K562 (cell line): ENCODE measurements at regions not wholly inside any gene's neighbourhood (a gene's known extent, or its start where the extent isn't known, plus 50 kb on each side); places are given as distances from the start of the nearest gene placed in this dataset.

ENCODE experiments used
- ATAC-seq: fragments of 200-7000 bp; cut with Tn5 transposase; 3 replicates; pipeline ENCODE4 v1.9.1; 2020; ENCODE audit warnings: moderate library complexity
- BruUV-seq: library from RNA; stranded (reverse); fragments of 400-500 nt; replicated peaks from 2 replicates; lab custom pipeline; 2021; lab: Mats Ljungman, UMichigan
- CTCF ChIA-PET: fragments of 300-600 bp; formaldehyde crosslinking; extraction: SDS; loops from one replicate; lab custom pipeline; 2021; ENCODE audit warnings: low intra/inter-chr PET ratio; lab: Yijun Ruan, JAX
- POLR2A ChIA-PET: fragments of 300-600, 350-650 bp; sonication (Branson Sonifier 250); formaldehyde crosslinking; extraction: SDS; loops from one replicate; lab custom pipeline; 2021; ENCODE audit warnings: antibody characterized with exemption, inconsistent platforms; lab: Yijun Ruan, JAX
- DNase-seq, 4 experiments: peaks; one replicate each; pipeline versions ENCODE4 v3.0.0 to v3.0.0-alpha.2; 2011 to 2018; ENCODE audit warnings: low spot score in 3 of 4, mixed read lengths in 3 of 4; ENCODE audit errors: extremely low read depth in 1 of 4
- FAIRE-seq: peaks from 2 replicates; lab custom pipeline; 2011; peaks lifted over from hg19 to GRCh38; lab: Jason Lieb, UNC
- H2AFZ ChIP-seq: 2 replicates; pipeline ENCODE4 v1.6.0; 2011; ENCODE audit warnings: low read depth, low read length, control low read depth, inconsistent platforms
- H3K27ac ChIP-seq: fragments of 200-600 bp; 3 replicates; pipeline ENCODE4 v1.8.0; 2011; ENCODE audit warnings: low read depth, mild to moderate bottlenecking, control low read depth, inconsistent platforms, low read length, moderate library complexity, mixed read lengths; ENCODE audit errors: extremely low read depth
- H3K27me3 ChIP-seq, 2 experiments: fragments of 300-600 bp in 1 of 2; 2 replicates in 1 of 2; 3 replicates in 1 of 2; pipeline versions ENCODE4 v1.6.0 to v1.8.0; 2011; ENCODE audit warnings: inconsistent platforms in 2 of 2, low read length in 2 of 2, mild to moderate bottlenecking in 1 of 2, mixed read lengths in 1 of 2, moderate library complexity in 1 of 2; ENCODE audit not compliant: control insufficient read depth in 2 of 2, insufficient read depth in 2 of 2
- H3K36me3 ChIP-seq: fragments of 300-600 bp; 3 replicates; pipeline ENCODE4 v1.8.0; 2011; ENCODE audit warnings: mild to moderate bottlenecking, low read length, inconsistent platforms; ENCODE audit not compliant: control insufficient read depth, insufficient read depth
- H3K4me1 ChIP-seq, 2 experiments: fragments of 200-600 bp in 1 of 2; replicated peaks in 1 of 2; 2 replicates in 1 of 2; 3 replicates in 1 of 2; pipeline versions ENCODE4 v1.5.1 to v1.8.0; 2011; ENCODE audit warnings: inconsistent platforms in 2 of 2, low read length in 2 of 2, mild to moderate bottlenecking in 1 of 2, mixed read lengths in 1 of 2, moderate library complexity in 1 of 2; ENCODE audit not compliant: control insufficient read depth in 2 of 2, insufficient read depth in 2 of 2
- H3K4me2 ChIP-seq: 2 replicates; pipeline ENCODE4 v1.6.1; 2011; ENCODE audit warnings: low read length, control low read depth, inconsistent platforms, mixed read lengths; ENCODE audit not compliant: insufficient read depth
- H3K4me3 ChIP-seq: fragments of 200-600 bp; sonication (generic), shearing (Covaris generic); 2 replicates; pipeline ENCODE4 v1.5.1; 2016; ENCODE audit warnings: control low read depth, inconsistent platforms
- H3K79me2 ChIP-seq: fragments of 200-600 bp; 3 replicates; pipeline ENCODE4 v1.8.0; 2011; ENCODE audit warnings: low read length, inconsistent platforms; ENCODE audit not compliant: control insufficient read depth, insufficient read depth
- H3K9ac ChIP-seq, 2 experiments: 2 replicates each; pipeline versions ENCODE4 v1.6.0 to v1.6.1; 2011; ENCODE audit warnings: low read depth in 2 of 2, low read length in 2 of 2, control low read depth in 1 of 2, inconsistent platforms in 1 of 2, mild to moderate bottlenecking in 1 of 2, mixed read lengths in 1 of 2; ENCODE audit not compliant: insufficient read depth in 1 of 2
- H3K9me1 ChIP-seq: one replicate; pipeline ENCODE4 v1.6.0; 2011; ENCODE audit warnings: inconsistent platforms, mild to moderate bottlenecking, low read length, moderate library complexity; ENCODE audit not compliant: control insufficient read depth, insufficient read depth
- H3K9me3 ChIP-seq: replicated peaks from 2 replicates; pipeline ENCODE4 v1.5.1; 2011; ENCODE audit warnings: low read depth, low read length, inconsistent platforms; ENCODE audit not compliant: control insufficient read depth, insufficient read depth
- H4K20me1 ChIP-seq: replicated peaks from 2 replicates; pipeline ENCODE4 v1.6.1; 2011; ENCODE audit warnings: low read length, inconsistent platforms, mixed read lengths; ENCODE audit not compliant: control insufficient read depth, insufficient read depth
- FUS ChIP-seq: fragments of 200-400 bp; formaldehyde crosslinking; optimal IDR thresholded peaks from 2 replicates; pipeline ENCODE3; 2017; ENCODE audit warnings: low read depth, low read length
- HLTF ChIP-seq: fragments of 450-650 bp; IDR thresholded peaks from 2 replicates; pipeline ENCODE4 v1.6.1; 2016
- NR2F6 ChIP-seq: fragments of 450-650 bp; formaldehyde crosslinking; IDR thresholded peaks from 2 replicates; pipeline ENCODE4 v1.4.0; 2020; ENCODE audit warnings: mild to moderate bottlenecking
- PHF8 ChIP-seq: fragments of 200-600 bp; sonication (generic); IDR thresholded peaks from 2 replicates; pipeline ENCODE4 v1.6.1; 2012; ENCODE audit warnings: mixed run types, mild to moderate bottlenecking, inconsistent platforms, low read length, moderate library complexity, borderline replicate concordance
- RBM15 ChIP-seq: fragments of 200-400 bp; formaldehyde crosslinking; IDR thresholded peaks from 2 replicates; pipeline ENCODE4 v1.6.1; 2018; ENCODE audit warnings: mild to moderate bottlenecking, low read length, moderate library complexity; ENCODE audit not compliant: insufficient read depth
- ZFP36 ChIP-seq: fragments of 150-350 bp; IDR thresholded peaks from 2 replicates; pipeline ENCODE4 v1.6.1; 2018; ENCODE audit warnings: low read length, low read depth; ENCODE audit not compliant: partially characterized antibody
- ZNF184 ChIP-seq: sonication (generic); formaldehyde crosslinking; IDR thresholded peaks from 2 replicates; pipeline ENCODE4 v1.5.0; 2020; ENCODE audit warnings: missing genetic modification reagents
- ZNF445 ChIP-seq: fragments of 250-450 bp; sonication (Bioruptor Pico); IDR thresholded peaks from 2 replicates; pipeline ENCODE4 v1.4.0; 2020; ENCODE audit warnings: low read depth, mild to moderate bottlenecking, moderate library complexity
- ZNF592 ChIP-seq: fragments of 450-650 bp; IDR thresholded peaks from 2 replicates; pipeline ENCODE4 v1.6.1; 2017; ENCODE audit warnings: antibody characterized with exemption, mild to moderate bottlenecking
- WGBS: fragments of 100-300 bp; shearing (Covaris generic); methylation state at CpG from one replicate; pipeline ENCODE4 v1.1.6; 2016; ENCODE audit warnings: low coverage, mixed read lengths; ENCODE audit not compliant: insufficient coverage; ENCODE audit errors: missing lambda C conversion rate; 5-methylcytosine and 5-hydroxymethylcytosine counted together
- in situ Hi-C: fragments of 300-500 bp; cut with MboI; formaldehyde crosslinking; loops from 4 replicates; pipeline ENCODE4 v1.15.0; 2018; ENCODE audit warnings: inconsistent platforms, mixed read lengths
- intact Hi-C: fragments of 100-400 bp; cut with micrococcal nuclease; formaldehyde crosslinking; loops from 2 replicates; pipeline ENCODE4 v1.14.2; 2022
- TF ChIP-seq, protein P1 (sequence below): fragments of 450-650 bp; IDR thresholded peaks from 2 replicates; pipeline ENCODE4 v1.6.1; 2016; ENCODE audit warnings: antibody characterized with exemption

GRCh38 chr2:235267251-235267650 lies 226.6 kb upstream of the AGAP1 start:
- Histone ChIP-seq H3K4me3 (no peak overlapping the region), H4K20me1 (no peaks in the 10 kb centered on the region; the same call in 1 of the 2 replicates), H3K27me3 (peaks cover 7 to 30% of the 10 kb centered on the region in 2 experiments; a peak in 3 of 5 replicates), H3K4me2 (no peak overlapping the region), H3K27ac (no peak overlapping the region), H2AFZ (no peak overlapping the region), H3K9me3 (no peaks in the 10 kb centered on the region), H3K9me1 (no peaks in the 10 kb centered on the region), H3K36me3 (no peaks in the 10 kb centered on the region), H3K79me2 (no peaks in the 10 kb centered on the region), H3K9ac (no peak overlapping the region), H3K4me1 (no peaks in the 10 kb centered on the region)
- no peak for ATAC-seq
- DNase-seq = no peak
- 6% methylated on average over 3 of the region's 3 CpGs for WGBS
- intact Hi-C loops = no loop called here
- ChIA-PET POLR2A (interaction anchor here (0.5 to 0.9 kb wide), 4 partner anchors 12 to 836 kb away, joined by 3 to 4 read pairs (median 4); no protein-coding TSS in a partner anchor), CTCF (no interaction called here)
- FAIRE-seq = no peak
- TF ChIP-seq HLTF = no peak
- TF ChIP-seq NR2F6 = no peak
- no peak for TF ChIP-seq FUS
- TF ChIP-seq ZNF592 = no peak
- TF ChIP-seq PHF8 = no peak
- no peak for TF ChIP-seq RBM15
- no peak for TF ChIP-seq ZNF445 (CRISPR knock-in tag)
- TF ChIP-seq ZNF184 = no peak
- no peak for TF ChIP-seq ZFP36
- TF ChIP-seq, protein P1, sequence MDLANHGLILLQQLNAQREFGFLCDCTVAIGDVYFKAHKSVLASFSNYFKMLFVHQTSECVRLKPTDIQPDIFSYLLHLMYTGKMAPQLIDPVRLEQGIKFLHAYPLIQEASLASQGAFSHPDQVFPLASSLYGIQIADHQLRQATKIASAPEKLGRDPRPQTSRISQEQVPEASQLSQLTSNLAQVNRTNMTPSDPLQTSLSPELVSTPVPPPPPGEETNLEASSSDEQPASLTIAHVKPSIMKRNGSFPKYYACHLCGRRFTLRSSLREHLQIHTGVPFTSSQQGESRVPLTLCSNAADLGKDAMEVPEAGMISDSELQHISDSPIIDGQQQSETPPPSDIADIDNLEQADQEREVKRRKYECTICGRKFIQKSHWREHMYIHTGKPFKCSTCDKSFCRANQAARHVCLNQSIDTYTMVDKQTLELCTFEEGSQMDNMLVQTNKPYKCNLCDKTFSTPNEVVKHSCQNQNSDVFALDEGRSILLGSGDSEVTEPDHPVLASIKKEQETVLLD = no peak
- no TSS peak for BruUV-seq
- in situ Hi-C loops = no loop called here
